B cell (primary cell): ENCODE measurements at regions not wholly inside any gene's neighbourhood (a gene's known extent, or its start where the extent isn't known, plus 50 kb on each side); places are given as distances from the start of the nearest gene placed in this dataset.

Experiments
- ATAC-seq: fragments of 200-7000 bp; cut with Tn5 transposase; one replicate; pipeline ENCODE4 v1.10.0; 2021; ENCODE audit warnings: low read depth, mild to moderate bottlenecking, moderate number of reproducible peaks, moderate library complexity
- CTCF ChIA-PET: fragments of 350-600 bp; sonication (Branson Sonifier 250); formaldehyde crosslinking; loops from one replicate; lab custom pipeline; 2021; ENCODE audit warnings: antibody characterized with exemption, inconsistent platforms; lab: Charles Lee
- POLR2A ChIA-PET: fragments of 350-600 bp; sonication (Branson Sonifier 250); formaldehyde crosslinking; loops from one replicate; lab custom pipeline; 2021; ENCODE audit warnings: antibody characterized with exemption; lab: Charles Lee
- DNase-seq: peaks from one replicate; pipeline ENCODE4 v3.0.0; 2013
- H2AFZ ChIP-seq: 2 replicates; pipeline ENCODE4 v1.6.1; 2012; ENCODE audit warnings: mild to moderate bottlenecking, low read depth, low read length; ENCODE audit not compliant: insufficient read depth, poor library complexity, severe bottlenecking
- H3K27ac ChIP-seq, 2 donors: 1 replicate in 1 of 2; 2 replicates in 1 of 2; pipeline ENCODE4 v1.5.1; 2012 to 2013; ENCODE audit warnings: low read length in 2 of 2, mild to moderate bottlenecking in 2 of 2, moderate library complexity in 1 of 2
- H3K27me3 ChIP-seq, 4 experiments: fragments of 200-600 bp in 1 of 4; sonication (generic) in 1 of 4; replicated peaks in 1 of 4; 1 replicate in 2 of 4; 2 replicates in 2 of 4; pipeline versions ENCODE4 v1.6.1 to v1.7.0; 2013 to 2016; ENCODE audit warnings: low read length in 3 of 4, mild to moderate bottlenecking in 2 of 4, mixed read lengths in 1 of 4, moderate library complexity in 1 of 4; ENCODE audit not compliant: insufficient read depth in 4 of 4, control insufficient read depth in 3 of 4; ENCODE audit errors: control extremely low read depth in 1 of 4
- H3K36me3 ChIP-seq, 2 experiments: replicated peaks in 1 of 2; 1 replicate in 1 of 2; 2 replicates in 1 of 2; pipeline versions ENCODE4 v1.6.1 to v1.7.1; 2013; ENCODE audit warnings: low read length in 1 of 2; ENCODE audit not compliant: insufficient read depth in 2 of 2, control insufficient read depth in 1 of 2; ENCODE audit errors: control extremely low read depth in 1 of 2, extremely low read depth in 1 of 2
- H3K4me1 ChIP-seq, 2 donors: fragments of 200-600 bp in 1 of 2; sonication (generic) in 1 of 2; 1 replicate in 1 of 2; 2 replicates in 1 of 2; pipeline versions ENCODE4 v1.5.1 to v1.6.1; 2013 to 2017; ENCODE audit warnings: low read length in 2 of 2; ENCODE audit not compliant: control insufficient read depth in 2 of 2, insufficient read depth in 2 of 2
- H3K4me2 ChIP-seq: replicated peaks from 2 replicates; pipeline ENCODE3; 2012; ENCODE audit warnings: mild to moderate bottlenecking, low read depth, low read length; ENCODE audit not compliant: poor library complexity, severe bottlenecking
- H3K4me3 ChIP-seq, 5 experiments: fragments of 200-600 bp in 1 of 5; sonication (generic) in 1 of 5; 1 replicate in 3 of 5; 2 replicates in 2 of 5; pipeline versions ENCODE4 v1.5.1 to v1.7.0; 2011 to 2016; ENCODE audit warnings: low read length in 4 of 5, mild to moderate bottlenecking in 4 of 5, low read depth in 2 of 5, control low read depth in 1 of 5, moderate library complexity in 1 of 5; ENCODE audit not compliant: insufficient read depth in 1 of 5; ENCODE audit errors: control extremely low read depth in 1 of 5, extremely low read depth in 1 of 5
- H3K79me2 ChIP-seq: fragments of 200-600 bp; sonication (generic); one replicate; pipeline ENCODE4 v1.6.0; 2016; ENCODE audit warnings: low read length; ENCODE audit not compliant: control insufficient read depth, insufficient read depth
- H3K9ac ChIP-seq: fragments of 200-600 bp; sonication (generic); 2 replicates; pipeline ENCODE4 v1.6.1; 2017; ENCODE audit warnings: mild to moderate bottlenecking, low read length, moderate library complexity
- H3K9me3 ChIP-seq, 3 donors: one replicate each; pipeline versions ENCODE4 v1.6.1 to v1.7.1; 2013; ENCODE audit warnings: low read length in 2 of 3; ENCODE audit not compliant: control insufficient read depth in 2 of 3, insufficient read depth in 1 of 3; ENCODE audit errors: control extremely low read depth in 1 of 3
- H4K20me1 ChIP-seq: 2 replicates; pipeline ENCODE4 v1.6.0; 2012; ENCODE audit warnings: mild to moderate bottlenecking, low read length; ENCODE audit not compliant: insufficient read depth, control insufficient read depth, poor library complexity, severe bottlenecking
- H3K27ac Mint-ChIP-seq: one replicate; pipeline ENCODE4 v1.8.0; 2021; ENCODE audit warnings: mixed read lengths
- H3K27me3 Mint-ChIP-seq: one replicate; pipeline ENCODE4 v1.8.0; 2021; ENCODE audit warnings: mixed read lengths
- H3K4me1 Mint-ChIP-seq: one replicate; pipeline ENCODE4 v1.8.0; 2021; ENCODE audit warnings: mixed read lengths
- H3K4me3 Mint-ChIP-seq: one replicate; pipeline ENCODE4 v1.8.0; 2021; ENCODE audit warnings: mixed read lengths
- H3K9me3 Mint-ChIP-seq: one replicate; pipeline ENCODE4 v1.8.0; 2022; ENCODE audit warnings: mixed read lengths; ENCODE audit not compliant: insufficient read depth
- EZH2 ChIP-seq: IDR thresholded peaks from 2 replicates; pipeline ENCODE4 v1.6.1; 2012; ENCODE audit warnings: borderline replicate concordance, low read depth, mild to moderate bottlenecking, moderate library complexity, low read length; ENCODE audit not compliant: insufficient read depth, poor library complexity, severe bottlenecking
- WGBS: methylation state at CpG from one replicate; pipeline ENCODE4 v1.1.5; 2013; ENCODE audit warnings: missing lambda C conversion rate; ENCODE audit not compliant: insufficient coverage; 5-methylcytosine and 5-hydroxymethylcytosine counted together
- intact Hi-C: fragments of 100-400 bp; cut with micrococcal nuclease; formaldehyde crosslinking; loops from one replicate; pipeline ENCODE4 v1.10.0; 2022
- TF ChIP-seq, protein P1 (sequence below): fragments of 200-600 bp; IDR thresholded peaks from one replicate; pipeline ENCODE4 v1.8.0; 2022; ENCODE audit warnings: antibody characterized with exemption, mild to moderate bottlenecking

DNA sequence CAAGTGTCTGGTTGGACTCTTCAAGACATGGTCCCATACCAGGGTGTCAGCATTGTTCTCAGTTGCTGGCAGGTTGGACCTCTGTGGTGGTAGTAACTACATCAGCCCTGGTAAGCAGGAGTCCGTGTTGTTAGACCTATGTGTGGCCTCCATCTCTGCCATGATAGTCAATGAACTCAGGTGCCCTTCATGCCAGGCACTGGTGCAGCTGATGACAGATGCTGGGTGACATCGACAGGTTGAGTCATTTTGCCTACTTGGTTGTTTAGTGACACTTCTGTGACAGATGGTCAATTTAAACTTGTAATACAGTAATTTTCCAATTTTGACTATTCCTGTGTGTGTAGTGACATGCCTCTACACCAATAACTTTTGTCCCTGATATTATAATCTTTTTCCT lies 189.7 kb downstream of the SP3 start:
- intact Hi-C loops, result no loop called here
- peaks cover 0 to 5% (median 0%) of the 10 kb centered on the region in 3 donors for H3K9me3 ChIP-seq
- no peaks in the 10 kb centered on the region for H3K4me1 ChIP-seq
- Mint-ChIP-seq H3K4me3 (no peak overlapping the region), H3K9me3 (no peaks in the 10 kb centered on the region), H3K4me1 (no peaks in the 10 kb centered on the region), H3K27ac (no peak overlapping the region), H3K27me3 (peaks cover 20% of the 10 kb centered on the region)
- H3K79me2 ChIP-seq, result no peaks in the 10 kb centered on the region
- ATAC-seq, result no peak
- no peak for DNase-seq
- no peak overlapping the region for H3K4me2 ChIP-seq
- ChIA-PET POLR2A (no interaction called here), CTCF (no interaction called here)
- H3K27ac ChIP-seq, result no peak overlapping the region
- H3K27me3 ChIP-seq, result peaks cover 0 to 2% (median 0%) of the 10 kb centered on the region in 4 experiments
- TF ChIP-seq, protein P1, sequence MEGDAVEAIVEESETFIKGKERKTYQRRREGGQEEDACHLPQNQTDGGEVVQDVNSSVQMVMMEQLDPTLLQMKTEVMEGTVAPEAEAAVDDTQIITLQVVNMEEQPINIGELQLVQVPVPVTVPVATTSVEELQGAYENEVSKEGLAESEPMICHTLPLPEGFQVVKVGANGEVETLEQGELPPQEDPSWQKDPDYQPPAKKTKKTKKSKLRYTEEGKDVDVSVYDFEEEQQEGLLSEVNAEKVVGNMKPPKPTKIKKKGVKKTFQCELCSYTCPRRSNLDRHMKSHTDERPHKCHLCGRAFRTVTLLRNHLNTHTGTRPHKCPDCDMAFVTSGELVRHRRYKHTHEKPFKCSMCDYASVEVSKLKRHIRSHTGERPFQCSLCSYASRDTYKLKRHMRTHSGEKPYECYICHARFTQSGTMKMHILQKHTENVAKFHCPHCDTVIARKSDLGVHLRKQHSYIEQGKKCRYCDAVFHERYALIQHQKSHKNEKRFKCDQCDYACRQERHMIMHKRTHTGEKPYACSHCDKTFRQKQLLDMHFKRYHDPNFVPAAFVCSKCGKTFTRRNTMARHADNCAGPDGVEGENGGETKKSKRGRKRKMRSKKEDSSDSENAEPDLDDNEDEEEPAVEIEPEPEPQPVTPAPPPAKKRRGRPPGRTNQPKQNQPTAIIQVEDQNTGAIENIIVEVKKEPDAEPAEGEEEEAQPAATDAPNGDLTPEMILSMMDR, result no peak
- TF ChIP-seq EZH2, result no peak
- H3K4me3 ChIP-seq, result no peak overlapping the region
- no peak overlapping the region for H2AFZ ChIP-seq
- H3K36me3 ChIP-seq, result no peaks in the 10 kb centered on the region
- H3K9ac ChIP-seq, result no peak overlapping the region
- no peaks in the 10 kb centered on the region for H4K20me1 ChIP-seq
- 100% methylated on average over 1 of the region's 2 CpGs for WGBS

DNA sequence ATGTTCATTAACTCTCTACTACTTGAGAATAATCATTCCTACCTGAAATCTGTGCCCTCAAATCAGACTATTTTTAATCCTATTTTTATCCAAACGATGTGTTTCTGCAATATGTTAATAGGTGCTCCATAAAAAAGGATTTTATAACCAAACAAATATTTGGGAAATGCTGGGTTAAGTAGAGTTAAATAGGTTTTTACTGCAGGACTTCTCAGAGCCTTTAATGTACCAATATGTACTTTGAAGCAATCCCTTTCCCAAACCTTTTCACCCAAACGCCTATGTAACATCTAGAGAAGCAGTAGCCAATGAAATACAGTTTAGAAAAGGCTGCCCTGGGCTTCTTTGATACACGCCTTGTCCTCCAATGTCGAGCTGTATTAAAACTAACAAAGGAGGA lies 182.5 kb downstream of the SP3 start:
- Histone ChIP-seq H3K27ac (no peak overlapping the region), H3K36me3 (no peaks in the 10 kb centered on the region), H3K79me2 (no peaks in the 10 kb centered on the region), H4K20me1 (no peaks in the 10 kb centered on the region), H3K4me1 (no peaks in the 10 kb centered on the region), H3K9me3 (peaks cover 0 to 5% (median 4%) of the 10 kb centered on the region in 3 donors), H3K27me3 (peaks cover 0 to 14% (median 4%) of the 10 kb centered on the region in 4 experiments), H2AFZ (no peak overlapping the region), H3K9ac (no peak overlapping the region), H3K4me3 (no peak overlapping the region), H3K4me2 (no peak overlapping the region)
- TF ChIP-seq, protein P1, result no peak
- TF ChIP-seq EZH2, result no peak
- H3K27me3 Mint-ChIP-seq, result peaks cover 21% of the 10 kb centered on the region
- no peak overlapping the region for H3K27ac Mint-ChIP-seq
- H3K4me1 Mint-ChIP-seq, result no peaks in the 10 kb centered on the region
- ATAC-seq, result no peak
- ChIA-PET CTCF (no interaction called here), POLR2A (no interaction called here)
- H3K9me3 Mint-ChIP-seq, result no peaks in the 10 kb centered on the region
- intact Hi-C loops, result no loop called here
- WGBS, result 86% methylated on average over 2 of the region's 4 CpGs
- no peak overlapping the region for H3K4me3 Mint-ChIP-seq
- DNase-seq, result no peak
